Fibroblast of skin of right biceps (primary cell): ENCODE measurements at regions not wholly inside any gene's neighbourhood (a gene's known extent, or its start where the extent isn't known, plus 50 kb on each side); places are given as distances from the start of the nearest gene placed in this dataset.
"Not testable (repeated sequence)": the region's sequence is repeated elsewhere in the genome, so short reads cannot be mapped to it uniquely, and the experiment has no call there.

Experiments
- DNase-seq: peaks from one replicate; pipeline ENCODE4 v3.0.0-alpha.2; 2013

- no peak for DNase-seq
Measured at GRCh38 chr12:18794000-18794399, 56.1 kb downstream of the CAPZA3 start.

GRCh38 chr12:18797604-18798003 lies 59.7 kb downstream of the CAPZA3 start:
- DNase-seq = no peak

DNA sequence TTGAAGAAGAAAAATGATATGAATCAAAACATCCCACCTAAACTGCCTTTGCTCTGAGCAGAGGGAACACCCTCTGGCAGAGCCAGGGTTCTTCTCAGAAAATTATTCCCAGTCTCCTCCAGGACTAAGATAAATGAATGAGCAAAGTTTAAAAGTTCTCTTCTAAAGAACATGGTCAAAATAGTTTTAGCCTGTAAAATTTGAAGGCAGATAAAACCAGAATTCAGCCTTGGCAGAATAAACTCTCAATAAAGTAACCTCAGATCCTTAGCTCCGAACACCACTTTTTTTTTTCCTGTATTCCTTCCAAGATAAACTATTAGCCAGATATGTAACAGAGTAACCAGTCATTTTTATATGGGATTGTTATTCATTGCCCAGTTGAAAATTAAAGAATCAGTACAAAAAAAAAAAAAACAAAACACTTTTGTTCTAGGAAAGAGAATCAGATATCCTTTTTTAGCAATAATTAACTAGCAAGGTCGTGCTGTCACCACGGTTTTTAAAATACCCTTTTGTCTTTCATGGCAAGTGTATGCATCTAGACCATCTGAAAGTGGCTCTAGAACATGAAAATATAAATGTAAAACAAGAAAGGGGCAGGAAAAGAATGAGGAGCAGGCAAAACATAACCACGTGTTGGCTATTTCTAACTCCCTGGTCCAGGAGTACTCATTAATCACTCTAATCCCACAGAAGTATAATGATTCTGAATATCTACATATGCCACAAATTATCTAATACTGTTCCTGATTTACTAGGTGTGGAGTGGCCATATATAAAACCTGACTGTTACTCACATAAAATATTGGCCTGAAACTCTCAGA lies 60.8 kb downstream of the CAPZA3 start:
- DNase-seq = peak; percentile 51

GRCh38 chr12:18799561-18799960 lies 61.6 kb downstream of the CAPZA3 start:
- peak; percentile 52 for DNase-seq

DNA sequence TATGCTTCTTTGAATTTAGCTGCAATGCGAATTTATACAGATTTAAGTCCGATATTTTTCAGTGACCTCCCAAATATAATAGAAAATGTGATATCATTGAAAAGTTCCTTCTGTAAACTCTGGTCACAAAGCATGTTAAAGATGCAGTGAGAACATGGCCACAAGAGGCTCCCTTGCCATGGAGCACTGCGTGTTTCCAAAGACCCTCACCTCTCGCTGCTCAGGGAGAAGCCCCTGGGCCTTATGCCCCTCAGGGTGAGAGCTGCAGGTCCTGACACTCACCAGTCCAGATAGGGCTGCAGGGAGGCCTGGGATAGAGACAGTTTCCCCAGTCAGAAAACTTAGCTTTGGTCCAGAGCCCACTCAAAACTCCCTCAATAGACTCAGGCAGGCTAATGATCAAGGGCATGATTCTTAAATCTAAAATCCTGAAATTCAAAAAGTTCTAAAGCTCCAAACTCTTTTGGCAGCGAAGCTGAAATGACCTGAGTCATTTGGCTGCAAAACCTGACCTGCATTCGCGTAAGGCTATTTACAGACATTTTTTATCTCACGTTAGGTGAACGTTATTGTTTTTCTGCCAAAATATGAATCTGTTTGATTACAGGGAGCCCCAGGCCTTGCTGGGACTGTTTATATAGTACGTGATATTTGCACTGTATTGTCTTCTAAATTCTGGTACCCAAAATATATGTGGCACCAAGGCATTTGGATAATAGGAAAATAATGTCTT lies 67.8 kb downstream of the CAPZA3 start:
- DNase-seq = no peak

DNA sequence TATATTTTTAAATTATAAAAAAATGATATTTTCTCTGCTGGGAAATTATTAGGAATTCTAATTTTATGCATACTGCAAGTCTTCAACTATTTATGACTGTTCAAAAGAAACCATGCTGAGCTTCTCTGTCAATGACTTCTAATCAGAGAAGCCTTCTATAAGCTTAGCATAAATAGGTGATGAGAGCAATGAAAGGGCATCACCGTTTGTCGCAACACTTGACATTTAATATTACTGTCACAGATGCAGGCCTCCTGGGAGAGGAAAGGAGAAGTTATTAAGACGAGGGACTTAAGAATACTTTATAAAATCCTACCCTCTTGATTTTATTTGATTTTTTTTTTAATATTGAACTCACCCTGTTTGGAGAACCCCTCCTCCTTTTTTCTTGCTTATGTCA lies 69.8 kb downstream of the CAPZA3 start:
- DNase-seq = no peak

DNA sequence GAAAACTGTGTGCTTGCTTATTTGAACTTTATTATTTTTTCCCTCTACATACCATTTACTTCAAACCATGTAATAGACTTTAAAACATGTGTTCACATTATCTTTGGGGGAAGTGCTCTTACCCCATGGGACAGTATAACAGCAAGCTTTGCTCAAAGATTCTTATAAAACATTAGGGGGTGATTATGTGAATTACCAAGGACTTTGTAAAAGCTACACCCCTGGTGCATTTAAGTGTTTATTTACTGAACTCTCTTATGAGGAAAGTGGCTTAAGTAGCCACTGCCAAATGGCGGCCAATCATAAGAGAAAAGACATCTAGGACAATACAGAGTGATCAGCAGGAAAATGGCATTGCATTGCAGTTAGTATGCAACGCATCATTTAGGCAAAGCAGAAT lies 70.3 kb downstream of the CAPZA3 start:
- no peak for DNase-seq

DNA sequence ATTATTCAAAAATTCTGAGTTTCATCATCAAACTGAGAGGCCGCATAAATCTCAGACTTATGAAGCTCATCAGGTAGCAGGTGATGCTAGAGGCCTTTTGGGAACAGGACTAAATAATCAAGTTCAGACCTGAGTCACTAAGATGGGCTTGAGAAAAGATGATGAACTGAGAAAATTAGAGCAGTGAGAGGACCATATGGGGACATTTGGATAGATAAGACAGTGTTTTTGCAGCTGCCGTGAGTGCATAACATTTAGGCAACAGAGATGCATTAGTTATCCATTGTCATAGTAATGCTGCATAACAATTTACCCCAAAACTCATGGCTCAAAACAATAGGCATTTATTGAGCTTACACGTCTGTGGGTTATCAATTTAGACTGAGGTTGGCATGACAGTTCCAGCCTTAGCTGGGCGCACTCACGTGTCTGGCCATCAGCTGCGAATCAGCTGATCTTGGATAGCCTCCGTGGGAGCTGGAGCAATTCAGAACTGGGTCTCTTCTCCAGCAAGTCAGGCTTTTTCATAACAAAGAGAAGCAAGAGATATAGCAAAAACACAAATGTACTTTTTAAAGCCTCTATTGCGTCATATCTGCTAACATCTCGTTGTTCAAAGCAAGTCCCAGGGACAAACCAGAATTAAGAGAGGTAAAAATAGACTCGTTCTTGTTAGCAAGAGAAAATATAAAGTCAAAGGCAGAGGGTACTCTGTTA lies 72.8 kb downstream of the CAPZA3 start:
- no peak for DNase-seq

DNA sequence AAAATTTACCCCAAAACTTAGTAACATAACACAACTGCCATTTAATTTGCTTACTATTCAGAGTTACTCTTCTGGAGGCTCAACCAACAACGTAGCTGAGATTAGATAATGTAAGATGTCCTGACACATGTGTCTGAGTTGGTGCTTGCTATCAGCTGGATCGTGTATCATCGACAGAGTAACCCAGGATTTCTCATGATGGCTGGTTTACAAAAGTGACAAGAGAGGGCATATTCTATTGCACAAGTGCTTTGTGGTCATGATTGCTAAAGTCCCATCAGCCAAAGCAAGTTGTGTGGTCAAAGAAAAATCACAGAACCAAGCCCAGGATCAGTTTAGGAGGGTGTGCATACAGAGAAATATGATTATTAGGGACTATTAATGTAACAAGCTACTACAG lies 73.4 kb downstream of the CAPZA3 start:
- no peak for DNase-seq

DNA sequence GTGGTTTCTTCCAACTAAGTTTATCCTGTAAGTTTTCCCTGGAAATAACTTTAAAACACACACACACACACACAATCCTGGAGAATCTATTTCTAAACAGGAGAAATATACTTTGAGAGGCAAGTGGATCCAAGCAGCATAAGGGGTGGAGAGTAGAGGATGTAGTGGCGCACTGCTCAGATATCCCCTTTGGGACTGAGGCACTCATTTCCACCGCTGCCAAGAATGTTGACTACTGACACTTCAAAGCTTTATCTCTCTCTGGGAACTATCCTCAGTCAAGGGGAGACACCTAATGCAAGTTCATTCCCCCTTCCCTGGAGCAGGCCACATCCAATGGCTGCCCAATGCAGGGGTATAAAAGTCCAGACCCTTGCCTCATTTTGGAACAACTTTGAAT lies 75.8 kb downstream of the CAPZA3 start:
- no peak for DNase-seq

DNA sequence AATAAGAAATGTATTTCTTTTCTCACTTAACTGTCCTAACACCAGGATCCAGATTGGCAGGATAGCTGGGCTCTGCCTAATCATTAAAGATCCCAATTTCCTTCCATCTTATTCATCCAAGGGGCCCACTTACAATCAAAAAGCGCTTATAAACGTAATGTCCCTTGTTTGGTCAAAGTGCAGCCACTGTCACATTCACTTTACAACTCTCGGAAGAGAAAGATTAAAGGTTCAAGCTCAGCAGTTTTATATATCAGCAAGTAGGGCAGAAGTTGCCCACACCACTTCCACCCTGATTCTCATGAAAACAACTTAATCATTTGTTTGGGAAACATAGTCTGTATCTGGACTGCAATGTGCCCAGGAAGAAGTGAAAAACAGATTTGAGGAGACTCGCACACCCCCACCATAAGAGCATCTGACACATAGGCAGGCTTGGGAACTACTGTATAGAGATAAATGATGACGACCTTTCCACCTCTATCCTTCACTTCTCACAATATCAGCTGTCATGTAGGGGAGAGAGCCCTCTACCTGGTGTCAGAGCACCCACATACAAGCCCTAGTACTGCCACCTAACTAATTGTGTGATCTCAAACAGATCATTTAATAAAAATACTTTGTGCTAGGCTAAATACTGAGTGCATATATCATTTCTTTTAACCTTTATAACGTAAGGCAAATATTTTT lies 80.8 kb downstream of the CAPZA3 start:
- no peak for DNase-seq

DNA sequence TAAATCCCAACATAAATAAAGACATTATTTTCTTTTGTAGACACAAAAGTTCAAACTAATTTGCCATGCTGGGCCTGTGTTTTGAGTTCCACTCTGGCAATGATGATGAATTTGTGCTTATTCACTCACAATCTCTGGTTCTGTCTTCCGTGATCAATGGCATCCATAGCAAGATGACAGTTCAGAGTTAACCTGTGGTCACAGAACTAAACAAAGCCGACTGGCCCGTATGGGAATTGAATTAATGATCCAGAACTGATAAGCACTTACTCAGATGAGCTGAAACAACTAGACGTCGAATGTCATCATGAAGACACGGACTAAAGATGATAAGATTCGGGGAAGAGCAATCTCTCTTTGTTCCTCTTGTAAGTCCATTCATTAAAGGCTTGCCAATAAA lies 81.6 kb downstream of the CAPZA3 start:
- no peak for DNase-seq

GRCh38 chr12:18823461-18823860 lies 85.5 kb downstream of the CAPZA3 start:
- no peak for DNase-seq

GRCh38 chr12:18824287-18824686 lies 86.4 kb downstream of the CAPZA3 start:
- no peak for DNase-seq

- DNase-seq = no peak
Measured at GRCh38 chr12:18825138-18825537, 87.2 kb downstream of the CAPZA3 start.

DNA sequence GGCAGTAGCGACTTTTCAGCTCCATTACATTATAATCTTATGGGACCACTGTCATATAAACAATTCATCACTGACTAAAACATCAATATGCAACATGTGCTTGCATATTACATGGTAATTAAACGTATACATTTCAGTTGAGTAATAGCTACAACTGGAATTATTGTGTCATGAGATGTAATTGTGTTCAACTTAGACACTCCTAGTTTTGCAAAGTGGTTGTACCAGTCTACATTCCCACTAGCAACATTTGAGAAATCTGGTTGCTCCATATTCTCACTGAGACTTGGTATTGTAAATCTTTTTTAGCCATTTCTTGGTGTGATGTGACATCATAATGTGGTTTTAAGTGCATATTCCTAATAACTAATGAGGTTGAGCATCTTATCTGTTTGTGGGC lies 90.0 kb downstream of the CAPZA3 start:
- no peak for DNase-seq

GRCh38 chr12:18828483-18828882 lies 90.6 kb downstream of the CAPZA3 start:
- no peak for DNase-seq

GRCh38 chr12:18828987-18829386 lies 91.1 kb downstream of the CAPZA3 start:
- DNase-seq = no peak

GRCh38 chr12:18832932-18833331 lies 95.0 kb downstream of the CAPZA3 start:
- DNase-seq = not testable (repeated sequence)

GRCh38 chr12:18837025-18837424 lies 99.1 kb downstream of the CAPZA3 start:
- no peak for DNase-seq

- no peak for DNase-seq
Measured at GRCh38 chr12:18837505-18837904, 99.6 kb downstream of the CAPZA3 start.

GRCh38 chr12:18840997-18841396 lies 103.1 kb downstream of the CAPZA3 start:
- not testable (repeated sequence) for DNase-seq

DNA sequence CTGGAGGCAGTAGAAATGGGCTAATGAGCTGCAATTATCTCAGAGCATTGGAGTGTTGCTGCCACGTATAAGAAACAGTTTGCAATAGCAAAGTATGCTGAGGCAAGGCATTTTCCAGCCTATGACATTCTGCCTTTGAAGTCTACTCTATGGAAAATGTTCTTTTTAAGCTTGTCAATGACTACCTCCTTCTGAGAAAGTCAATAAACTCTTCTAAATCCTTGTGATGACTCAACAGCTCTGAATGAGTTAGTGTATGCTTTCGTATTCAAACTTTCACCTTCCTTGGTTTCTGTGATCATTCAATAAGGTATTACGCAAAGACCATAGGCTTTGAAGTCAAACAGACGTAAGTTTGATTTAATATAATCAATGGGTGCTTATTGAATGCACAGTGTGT lies 111.2 kb downstream of the CAPZA3 start:
- DNase-seq = peak; percentile 48
